PC-9 (cell line): ENCODE measurements at regions not wholly inside any gene's neighbourhood (a gene's known extent, or its start where the extent isn't known, plus 50 kb on each side); places are given as distances from the start of the nearest gene placed in this dataset.

ENCODE experiments used
- BruUV-seq: library from RNA; stranded (reverse); fragments of 400-500 nt; replicated peaks from 2 replicates; lab custom pipeline; 2021; lab: Mats Ljungman, UMichigan
- CTCF ChIA-PET: fragments of 300-600 bp; sonication (Branson Sonifier 250); formaldehyde crosslinking; loops from one replicate; lab custom pipeline; 2022; ENCODE audit warnings: antibody characterized with exemption; lab: Charles Lee
- POLR2A ChIA-PET: fragments of 300-600 bp; sonication (Branson Sonifier 250); formaldehyde crosslinking; loops from one replicate; lab custom pipeline; 2022; ENCODE audit warnings: antibody characterized with exemption; ENCODE audit not compliant: unreplicated experiment; lab: Charles Lee
- DNase-seq, 2 experiments: peaks; one replicate each; pipeline versions ENCODE4 v3.0.0 to v3.0.0-alpha.2; 2015 to 2022; ENCODE audit warnings: mixed read lengths in 1 of 2
- H2AFZ ChIP-seq: fragments of 200-600 bp; sonication (generic); 2 replicates; pipeline ENCODE4 v1.8.1; 2017; ENCODE audit warnings: antibody characterized with exemption
- H3F3A ChIP-seq: fragments of 200-600 bp; sonication (generic); 2 replicates; pipeline ENCODE4 v1.8.1; 2017; ENCODE audit warnings: antibody characterized with exemption, mild to moderate bottlenecking, low read depth; ENCODE audit not compliant: insufficient read depth
- H3K27ac ChIP-seq: fragments of 200-600 bp; sonication (generic); 2 replicates; pipeline ENCODE4 v1.6.1; 2016; ENCODE audit warnings: mixed run types
- H3K27me3 ChIP-seq: fragments of 200-600 bp; sonication (generic); 2 replicates; pipeline ENCODE4 v1.6.1; 2016; ENCODE audit warnings: low read depth, mixed run types; ENCODE audit not compliant: insufficient read depth
- H3K36me3 ChIP-seq: fragments of 200-600 bp; sonication (generic); 2 replicates; pipeline ENCODE4 v1.6.1; 2016; ENCODE audit warnings: low read depth, mixed run types
- H3K4me1 ChIP-seq: fragments of 200-600 bp; sonication (generic); replicated peaks from 2 replicates; pipeline ENCODE4 v1.6.1; 2016; ENCODE audit warnings: mixed run types; ENCODE audit not compliant: insufficient read depth
- H3K4me2 ChIP-seq: fragments of 200-600 bp; sonication (generic); 2 replicates; pipeline ENCODE4 v1.6.1; 2017; ENCODE audit warnings: mixed run types
- H3K4me3 ChIP-seq: fragments of 200-600 bp; sonication (generic); 2 replicates; pipeline ENCODE4 v1.6.1; 2016; ENCODE audit warnings: mixed run types
- H3K79me2 ChIP-seq: fragments of 200-600 bp; sonication (generic); 2 replicates; pipeline ENCODE4 v1.6.1; 2017; ENCODE audit warnings: low read depth, mixed run types
- H3K9me2 ChIP-seq: fragments of 200-600 bp; sonication (generic); 2 replicates; pipeline ENCODE4 v1.8.1; 2017; ENCODE audit warnings: mild to moderate bottlenecking; ENCODE audit not compliant: insufficient read depth
- H3K9me3 ChIP-seq: fragments of 200-600 bp; sonication (generic); 2 replicates; pipeline ENCODE4 v1.8.1; 2016; ENCODE audit warnings: low read depth; ENCODE audit not compliant: insufficient read depth
- H4K20me1 ChIP-seq: fragments of 200-600 bp; sonication (generic); 2 replicates; pipeline ENCODE4 v1.8.1; 2017; ENCODE audit not compliant: insufficient read depth
- EZH2 ChIP-seq: fragments of 200-600 bp; sonication (generic); IDR thresholded peaks from 2 replicates; pipeline ENCODE4 v1.8.0; 2017; ENCODE audit warnings: antibody characterized with exemption, low read depth
- intact Hi-C: fragments of 100-400 bp; cut with micrococcal nuclease; formaldehyde crosslinking; loops from one replicate; pipeline ENCODE4 v1.10.0; 2022; ENCODE audit not compliant: unreplicated experiment
- TF ChIP-seq, protein P1 (sequence below): fragments of 200-600 bp; sonication (generic); conservative IDR thresholded peaks from 2 replicates; pipeline ENCODE4 v1.6.1; 2017; ENCODE audit warnings: mixed run types, antibody characterized with exemption, mild to moderate bottlenecking, moderate library complexity

DNA sequence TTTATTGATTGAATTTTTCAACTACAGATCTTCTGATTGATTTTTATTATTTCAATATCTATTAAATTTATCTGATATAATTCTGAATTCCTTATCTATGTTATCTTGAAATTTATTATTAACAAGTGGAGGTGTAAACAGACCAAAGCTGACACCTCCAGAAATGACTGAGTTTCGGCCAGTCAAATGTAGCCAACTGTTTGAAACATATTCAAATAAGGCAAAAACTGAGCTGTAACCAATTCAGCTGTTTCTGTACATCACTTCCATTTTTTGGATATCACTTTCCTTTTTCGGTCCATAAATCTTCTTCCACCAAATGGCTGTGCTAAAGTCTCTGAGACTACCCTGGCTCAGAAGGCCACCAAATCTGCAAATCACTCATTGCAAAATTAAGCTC lies 2127.3 kb upstream of the AGA start:
- H3K36me3 ChIP-seq, result no peaks in the 10 kb centered on the region
- BruUV-seq, result no TSS peak
- ChIA-PET POLR2A (no interaction called here), CTCF (no interaction called here)
- no peaks in the 10 kb centered on the region for H3K79me2 ChIP-seq
- intact Hi-C loops, result no loop called here
- H3K9me2 ChIP-seq, result no peaks in the 10 kb centered on the region
- H3K4me3 ChIP-seq, result no peak overlapping the region
- H3K9me3 ChIP-seq, result no peaks in the 10 kb centered on the region
- no peak for TF ChIP-seq EZH2
- TF ChIP-seq, protein P1, sequence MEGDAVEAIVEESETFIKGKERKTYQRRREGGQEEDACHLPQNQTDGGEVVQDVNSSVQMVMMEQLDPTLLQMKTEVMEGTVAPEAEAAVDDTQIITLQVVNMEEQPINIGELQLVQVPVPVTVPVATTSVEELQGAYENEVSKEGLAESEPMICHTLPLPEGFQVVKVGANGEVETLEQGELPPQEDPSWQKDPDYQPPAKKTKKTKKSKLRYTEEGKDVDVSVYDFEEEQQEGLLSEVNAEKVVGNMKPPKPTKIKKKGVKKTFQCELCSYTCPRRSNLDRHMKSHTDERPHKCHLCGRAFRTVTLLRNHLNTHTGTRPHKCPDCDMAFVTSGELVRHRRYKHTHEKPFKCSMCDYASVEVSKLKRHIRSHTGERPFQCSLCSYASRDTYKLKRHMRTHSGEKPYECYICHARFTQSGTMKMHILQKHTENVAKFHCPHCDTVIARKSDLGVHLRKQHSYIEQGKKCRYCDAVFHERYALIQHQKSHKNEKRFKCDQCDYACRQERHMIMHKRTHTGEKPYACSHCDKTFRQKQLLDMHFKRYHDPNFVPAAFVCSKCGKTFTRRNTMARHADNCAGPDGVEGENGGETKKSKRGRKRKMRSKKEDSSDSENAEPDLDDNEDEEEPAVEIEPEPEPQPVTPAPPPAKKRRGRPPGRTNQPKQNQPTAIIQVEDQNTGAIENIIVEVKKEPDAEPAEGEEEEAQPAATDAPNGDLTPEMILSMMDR, result no peak
- H3K27ac ChIP-seq, result no peak overlapping the region
- no peak overlapping the region for H2AFZ ChIP-seq
- H3K27me3 ChIP-seq, result no peaks in the 10 kb centered on the region
- no peak overlapping the region for H3K4me2 ChIP-seq
- no peaks in the 10 kb centered on the region for H4K20me1 ChIP-seq
- H3K4me1 ChIP-seq, result no peaks in the 10 kb centered on the region
- H3F3A ChIP-seq, result no peaks in the 10 kb centered on the region
- no peak for DNase-seq

DNA sequence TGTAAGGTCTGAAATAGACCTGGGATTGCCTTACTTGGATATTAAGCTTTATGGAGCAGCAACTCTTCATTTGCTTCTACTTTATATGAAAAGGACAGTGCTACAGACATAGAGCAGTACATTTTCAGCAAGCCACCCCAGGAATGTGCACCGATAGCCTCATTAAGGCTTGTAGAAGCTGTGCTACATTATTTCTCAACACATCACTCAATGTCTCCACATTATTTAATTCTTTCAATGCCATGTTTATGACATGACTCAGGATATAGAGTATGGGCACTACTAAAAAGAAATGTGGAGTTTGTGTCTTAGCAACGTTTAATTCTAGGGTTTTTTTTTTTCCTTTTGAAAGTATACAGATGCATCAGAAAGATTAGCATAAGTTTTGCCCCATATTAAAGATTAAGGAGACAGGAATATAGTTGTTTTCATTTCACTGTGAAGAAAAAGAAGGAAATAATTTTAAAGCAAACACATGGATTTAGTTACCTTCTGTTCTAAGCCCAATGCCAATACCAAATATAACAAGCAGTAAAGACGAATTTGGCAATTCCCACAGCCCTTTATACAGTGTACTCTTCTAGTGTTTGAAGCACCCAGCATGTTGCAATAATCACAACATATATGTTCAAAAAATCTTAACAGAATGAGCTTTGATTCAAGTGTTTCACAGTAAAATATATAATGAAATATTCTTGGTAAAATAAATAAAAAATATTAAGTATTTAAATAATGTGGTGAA lies 2140.1 kb upstream of the AGA start:
- Histone ChIP-seq H3K79me2 (no peaks in the 10 kb centered on the region), H3K27ac (no peak overlapping the region), H3K9me3 (no peaks in the 10 kb centered on the region), H3K4me1 (no peaks in the 10 kb centered on the region), H3K27me3 (no peaks in the 10 kb centered on the region), H3K4me2 (no peak overlapping the region), H3K4me3 (no peak overlapping the region), H3K9me2 (no peaks in the 10 kb centered on the region), H4K20me1 (no peaks in the 10 kb centered on the region), H3F3A (no peaks in the 10 kb centered on the region), H3K36me3 (no peaks in the 10 kb centered on the region), H2AFZ (no peak overlapping the region)
- no TSS peak for BruUV-seq
- ChIA-PET POLR2A (no interaction called here), CTCF (no interaction called here)
- no peak for DNase-seq
- intact Hi-C loops, result no loop called here
- TF ChIP-seq, protein P1, result no peak
- TF ChIP-seq EZH2, result no peak

DNA sequence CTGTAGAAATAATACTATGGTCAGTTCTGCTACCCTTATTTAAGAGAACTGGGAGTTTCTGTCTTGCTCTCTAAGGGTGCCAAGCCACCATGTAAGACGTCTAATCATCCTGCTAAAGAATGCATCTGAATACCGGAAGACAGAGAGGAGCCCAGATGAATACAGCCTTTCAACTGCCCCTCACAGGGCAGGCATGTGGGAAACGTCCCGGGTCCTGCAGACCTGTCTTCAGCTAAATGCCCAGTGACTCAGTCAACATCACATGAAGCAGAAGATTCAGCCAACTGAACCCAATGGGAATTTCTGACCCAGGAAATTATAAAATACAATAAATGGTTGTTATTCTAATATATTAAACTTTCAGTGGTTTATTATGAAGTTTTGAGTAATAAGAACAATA lies 2141.0 kb upstream of the AGA start:
- no peaks in the 10 kb centered on the region for H3K9me3 ChIP-seq
- H3K4me2 ChIP-seq, result no peak overlapping the region
- H3K4me1 ChIP-seq, result no peaks in the 10 kb centered on the region
- POLR2A ChIA-PET, result no interaction called here
- no peaks in the 10 kb centered on the region for H3K9me2 ChIP-seq
- CTCF ChIA-PET, result no interaction called here
- TF ChIP-seq EZH2, result no peak
- TF ChIP-seq, protein P1, result no peak
- H2AFZ ChIP-seq, result no peak overlapping the region
- H3K79me2 ChIP-seq, result no peaks in the 10 kb centered on the region
- H3K36me3 ChIP-seq, result no peaks in the 10 kb centered on the region
- no peaks in the 10 kb centered on the region for H4K20me1 ChIP-seq
- no peak for DNase-seq
- H3K27me3 ChIP-seq, result no peaks in the 10 kb centered on the region
- no peaks in the 10 kb centered on the region for H3F3A ChIP-seq
- BruUV-seq, result no TSS peak
- H3K27ac ChIP-seq, result no peak overlapping the region
- intact Hi-C loops, result no loop called here
- no peak overlapping the region for H3K4me3 ChIP-seq
